ENCODE measurements at regions not wholly inside any gene's neighbourhood (a gene's known extent, or its start where the extent isn't known, plus 50 kb on each side); places are given as distances from the start of the nearest gene placed in this dataset.

GRCh38 chr7:22962775-22963350, 51.1 kb downstream of the HYCC1 start:
- intact Hi-C loops (cut with DNase I): no loop called here
- DNase-seq (ENCODE audit: low spot score): no peak

GRCh38 chr7:22958742-22959141, 55.2 kb downstream of the HYCC1 start:
- intact Hi-C loops (cut with DNase I): no loop called here
- DNase-seq (ENCODE audit: low spot score): no peak

- intact Hi-C loops (cut with DNase I): no loop called here
- no peak for DNase-seq (ENCODE audit: low spot score)
These were observed 59.7 kb downstream of the HYCC1 start for GRCh38 chr7:22954251-22954650.

- no peak for DNase-seq (ENCODE audit: low spot score)
- intact Hi-C loops (cut with DNase I): no loop called here
These were observed 61.5 kb downstream of the HYCC1 start for GRCh38 chr7:22952306-22953015.

GRCh38 chr7:22949944-22950343, 64.0 kb downstream of the HYCC1 start:
- DNase-seq (ENCODE audit: low spot score): no peak
- intact Hi-C loops (cut with DNase I): no loop called here

GRCh38 chr7:22949221-22949620, 64.7 kb downstream of the HYCC1 start:
- intact Hi-C loops (cut with DNase I): no loop called here
- no peak for DNase-seq (ENCODE audit: low spot score)

- intact Hi-C loops (cut with DNase I): no loop called here
- no peak for DNase-seq (ENCODE audit: low spot score)
These were observed 65.2 kb downstream of the HYCC1 start for GRCh38 chr7:22948770-22949169.

- intact Hi-C loops (cut with DNase I): no loop called here
- DNase-seq (ENCODE audit: low spot score): no peak
These were observed 68.3 kb downstream of the HYCC1 start for GRCh38 chr7:22945584-22945983.

- intact Hi-C loops (cut with DNase I): no loop called here
- DNase-seq (ENCODE audit: low spot score): no peak
These were observed 69.4 kb downstream of the HYCC1 start for GRCh38 chr7:22944510-22944909.

- intact Hi-C loops (cut with DNase I): no loop called here
- no peak for DNase-seq (ENCODE audit: low spot score)
These were observed 69.9 kb downstream of the HYCC1 start for GRCh38 chr7:22944022-22944421.

GRCh38 chr7:22942191-22942590, 71.7 kb downstream of the HYCC1 start:
- intact Hi-C loops (cut with DNase I): no loop called here
- DNase-seq (ENCODE audit: low spot score): no peak

GRCh38 chr7:22939842-22940241, 74.1 kb downstream of the HYCC1 start:
- intact Hi-C loops (cut with DNase I): no loop called here
- DNase-seq (ENCODE audit: low spot score): no peak

- no peak for DNase-seq (ENCODE audit: low spot score)
- intact Hi-C loops (cut with DNase I): no loop called here
These were observed 76.0 kb downstream of the HYCC1 start for GRCh38 chr7:22937946-22938345.

GRCh38 chr7:22936246-22936645, 77.7 kb downstream of the HYCC1 start:
- intact Hi-C loops (cut with DNase I): no loop called here

GRCh38 chr7:22935269-22935668, 78.7 kb downstream of the HYCC1 start:
- no peak for DNase-seq (ENCODE audit: low spot score)
- intact Hi-C loops (cut with DNase I): loop anchor here in 1 of 2 donors (2.0 kb wide), 1 partner anchor 76 kb away; no protein-coding TSS in a partner anchor

More at GRCh38 chr7:22936246-22936645, 77.7 kb downstream of the HYCC1 start:
- DNase-seq (ENCODE audit: low spot score): no peak

- no peak for DNase-seq (ENCODE audit: low spot score)
- intact Hi-C loops (cut with DNase I): loop anchor here in 1 of 2 donors (2.0 kb wide), 1 partner anchor 76 kb away; no protein-coding TSS in a partner anchor
These were observed 79.4 kb downstream of the HYCC1 start for GRCh38 chr7:22934473-22935065.

- intact Hi-C loops (cut with DNase I): loop anchor here in 1 of 2 donors (2.0 kb wide), 1 partner anchor 75 kb away; no protein-coding TSS in a partner anchor
- DNase-seq (ENCODE audit: low spot score): no peak
These were observed 79.9 kb downstream of the HYCC1 start for GRCh38 chr7:22934023-22934422.

GRCh38 chr7:22932896-22933295, 81.0 kb downstream of the HYCC1 start:
- DNase-seq (ENCODE audit: low spot score): no peak
- intact Hi-C loops (cut with DNase I): no loop called here

- intact Hi-C loops (cut with DNase I): no loop called here
These were observed 82.9 kb downstream of the HYCC1 start for GRCh38 chr7:22931011-22931410.

GRCh38 chr7:22922307-22922706, 91.6 kb downstream of the HYCC1 start:
- intact Hi-C loops (cut with DNase I): no loop called here
- no peak for DNase-seq (ENCODE audit: low spot score)

More at GRCh38 chr7:22931011-22931410, 82.9 kb downstream of the HYCC1 start:
- no peak for DNase-seq (ENCODE audit: low spot score)
